ENCODE measurements at regions not wholly inside any gene's neighbourhood (a gene's known extent, or its start where the extent isn't known, plus 50 kb on each side); places are given as distances from the start of the nearest gene placed in this dataset.

GRCh38 chr10:36700123-36700522, 425.3 kb upstream of the ANKRD30A start:
- DNase-seq (ENCODE audit: low spot score): no peak
- TF ChIP-seq CTCF (IDR thresholded peaks at IDR 0.05; ENCODE audit: borderline replicate concordance, control extremely low read depth, extremely low read depth, insufficient read depth, missing control alignments): no peak
- in situ Hi-C loops (cut with MboI; ENCODE audit: low sequenced_read_pairs, unreplicated experiment): no loop called here

GRCh38 chr10:36692759-36693158, 432.6 kb upstream of the ANKRD30A start:
- in situ Hi-C loops (cut with MboI; ENCODE audit: low sequenced_read_pairs, unreplicated experiment): no loop called here
- no peak for TF ChIP-seq CTCF (IDR thresholded peaks at IDR 0.05; ENCODE audit: borderline replicate concordance, control extremely low read depth, extremely low read depth, insufficient read depth, missing control alignments)
- no peak for DNase-seq (ENCODE audit: low spot score)

- TF ChIP-seq CTCF (IDR thresholded peaks at IDR 0.05; ENCODE audit: borderline replicate concordance, control extremely low read depth, extremely low read depth, insufficient read depth, missing control alignments): no peak
- in situ Hi-C loops (cut with MboI; ENCODE audit: low sequenced_read_pairs, unreplicated experiment): no loop called here
- no peak for DNase-seq (ENCODE audit: low spot score)
Measured at GRCh38 chr10:36688717-36689116, 436.7 kb upstream of the ANKRD30A start.

- in situ Hi-C loops (cut with MboI; ENCODE audit: low sequenced_read_pairs, unreplicated experiment): no loop called here
- no peak for TF ChIP-seq CTCF (IDR thresholded peaks at IDR 0.05; ENCODE audit: borderline replicate concordance, control extremely low read depth, extremely low read depth, insufficient read depth, missing control alignments)
- no peak for DNase-seq (ENCODE audit: low spot score)
Measured at GRCh38 chr10:36683421-36683820, 442.0 kb upstream of the ANKRD30A start.

GRCh38 chr10:36681751-36682632, 443.4 kb upstream of the ANKRD30A start:
- no peak for DNase-seq (ENCODE audit: low spot score)
- no peak for TF ChIP-seq CTCF (IDR thresholded peaks at IDR 0.05; ENCODE audit: borderline replicate concordance, control extremely low read depth, extremely low read depth, insufficient read depth, missing control alignments)
- in situ Hi-C loops (cut with MboI; ENCODE audit: low sequenced_read_pairs, unreplicated experiment): no loop called here

- DNase-seq (ENCODE audit: low spot score): no peak
- in situ Hi-C loops (cut with MboI; ENCODE audit: low sequenced_read_pairs, unreplicated experiment): no loop called here
- TF ChIP-seq CTCF (IDR thresholded peaks at IDR 0.05; ENCODE audit: borderline replicate concordance, control extremely low read depth, extremely low read depth, insufficient read depth, missing control alignments): no peak
Measured at GRCh38 chr10:36679554-36679953, 445.8 kb upstream of the ANKRD30A start.
